ENCODE measurements at regions not wholly inside any gene's neighbourhood (a gene's known extent, or its start where the extent isn't known, plus 50 kb on each side); places are given as distances from the start of the nearest gene placed in this dataset.

DNA sequence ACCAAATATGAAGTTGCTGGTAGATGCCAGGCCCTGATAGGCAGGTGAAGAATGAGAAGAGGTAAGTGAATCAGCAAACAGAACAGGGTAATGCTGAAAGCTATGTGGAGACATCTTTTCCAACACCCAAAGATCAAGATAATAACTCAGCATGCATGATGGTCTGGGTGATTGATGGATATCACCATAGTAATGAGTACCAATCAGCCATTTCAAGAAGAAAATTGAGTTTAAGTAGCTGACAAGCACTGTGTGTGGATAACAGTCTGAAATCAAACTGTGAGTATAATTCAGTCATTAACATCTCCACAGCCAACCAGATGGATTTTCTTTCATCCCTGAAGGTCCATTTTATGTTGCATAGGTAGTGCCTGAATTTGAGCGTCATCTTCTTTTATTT lies 289.6 kb upstream of the SMIM31 start:
- TF ChIP-seq, protein P1, sequence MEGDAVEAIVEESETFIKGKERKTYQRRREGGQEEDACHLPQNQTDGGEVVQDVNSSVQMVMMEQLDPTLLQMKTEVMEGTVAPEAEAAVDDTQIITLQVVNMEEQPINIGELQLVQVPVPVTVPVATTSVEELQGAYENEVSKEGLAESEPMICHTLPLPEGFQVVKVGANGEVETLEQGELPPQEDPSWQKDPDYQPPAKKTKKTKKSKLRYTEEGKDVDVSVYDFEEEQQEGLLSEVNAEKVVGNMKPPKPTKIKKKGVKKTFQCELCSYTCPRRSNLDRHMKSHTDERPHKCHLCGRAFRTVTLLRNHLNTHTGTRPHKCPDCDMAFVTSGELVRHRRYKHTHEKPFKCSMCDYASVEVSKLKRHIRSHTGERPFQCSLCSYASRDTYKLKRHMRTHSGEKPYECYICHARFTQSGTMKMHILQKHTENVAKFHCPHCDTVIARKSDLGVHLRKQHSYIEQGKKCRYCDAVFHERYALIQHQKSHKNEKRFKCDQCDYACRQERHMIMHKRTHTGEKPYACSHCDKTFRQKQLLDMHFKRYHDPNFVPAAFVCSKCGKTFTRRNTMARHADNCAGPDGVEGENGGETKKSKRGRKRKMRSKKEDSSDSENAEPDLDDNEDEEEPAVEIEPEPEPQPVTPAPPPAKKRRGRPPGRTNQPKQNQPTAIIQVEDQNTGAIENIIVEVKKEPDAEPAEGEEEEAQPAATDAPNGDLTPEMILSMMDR (IDR thresholded peaks at IDR 0.05): no peak
- TF ChIP-seq EZH2 (IDR thresholded peaks at IDR 0.05): no peak
